NT2/D1 (cell line): ENCODE measurements at regions not wholly inside any gene's neighbourhood (a gene's known extent, or its start where the extent isn't known, plus 50 kb on each side); places are given as distances from the start of the nearest gene placed in this dataset.

ENCODE experiments used
- DNase-seq: peaks from one replicate; pipeline ENCODE4 v3.0.0-alpha.2; 2011; ENCODE audit warnings: low read depth, low spot score
- H3K27me3 ChIP-seq: 2 replicates; pipeline ENCODE4 v1.6.0; 2011; ENCODE audit warnings: mild to moderate bottlenecking; ENCODE audit not compliant: insufficient read length, insufficient read depth
- H3K36me3 ChIP-seq: 2 replicates; pipeline ENCODE4 v1.6.1; 2011; ENCODE audit warnings: mild to moderate bottlenecking, low read length, mixed read lengths; ENCODE audit not compliant: insufficient read depth, insufficient read length
- H3K4me1 ChIP-seq: 2 replicates; pipeline ENCODE4 v1.5.1; 2011; ENCODE audit not compliant: insufficient read depth, insufficient read length
- H3K4me3 ChIP-seq: 2 replicates; pipeline ENCODE4 v1.5.1; 2011; ENCODE audit warnings: low read depth; ENCODE audit not compliant: insufficient read length
- H3K9ac ChIP-seq: 2 replicates; pipeline ENCODE4 v1.6.0; 2011; ENCODE audit warnings: low read depth; ENCODE audit not compliant: insufficient read length
- H3K9me3 ChIP-seq: 2 replicates; pipeline ENCODE4 v1.5.1; 2011; ENCODE audit warnings: mild to moderate bottlenecking, low read length; ENCODE audit not compliant: insufficient read depth
- SUZ12 ChIP-seq: IDR thresholded peaks from 2 replicates; pipeline ENCODE4 v1.6.1; 2011; ENCODE audit not compliant: insufficient read length, insufficient read depth; ENCODE audit errors: extremely low read depth
- YY1 ChIP-seq: IDR thresholded peaks from 2 replicates; pipeline ENCODE4 v1.6.1; 2011; ENCODE audit not compliant: insufficient read length, insufficient read depth
- ZNF274 ChIP-seq: IDR thresholded peaks from 2 replicates; pipeline ENCODE4 v1.6.1; 2011; ENCODE audit warnings: mild to moderate bottlenecking, low read depth, low read length

- DNase-seq: peak; percentile 66
- Histone ChIP-seq H3K27me3 (no peaks in the 10 kb centered on the region), H3K4me1 (no peaks in the 10 kb centered on the region), H3K4me3 (no peak overlapping the region), H3K36me3 (no peaks in the 10 kb centered on the region), H3K9me3 (peaks cover 22% of the 10 kb centered on the region; the same call in 1 of the 2 replicates), H3K9ac (no peak overlapping the region)
- TF ChIP-seq YY1 (no peak), ZNF274 (no peak), SUZ12 (no peak)
Measured at GRCh38 chr2:216569765-216570164, 63.5 kb upstream of the IGFBP2 start.

- Histone ChIP-seq H3K9me3 (peaks cover 16% of the 10 kb centered on the region; the same call in 1 of the 2 replicates), H3K4me1 (no peaks in the 10 kb centered on the region)
- no peak for DNase-seq
Measured at GRCh38 chr2:216570357-216570756, 62.9 kb upstream of the IGFBP2 start.

GRCh38 chr2:216571178-216571908, 61.9 kb upstream of the IGFBP2 start:
- H3K27me3 ChIP-seq: no peaks in the 10 kb centered on the region

More at GRCh38 chr2:216570357-216570756, 62.9 kb upstream of the IGFBP2 start:
- H3K4me3 ChIP-seq: no peak overlapping the region
- TF ChIP-seq ZNF274 (no peak), SUZ12 (no peak), YY1 (no peak)
- H3K27me3 ChIP-seq: no peaks in the 10 kb centered on the region
- no peak overlapping the region for H3K9ac ChIP-seq
- H3K36me3 ChIP-seq: no peaks in the 10 kb centered on the region

GRCh38 chr2:216571909-216572513, 61.2 kb upstream of the IGFBP2 start:
- H3K4me1 ChIP-seq: no peaks in the 10 kb centered on the region

More at GRCh38 chr2:216571178-216571908, 61.9 kb upstream of the IGFBP2 start:
- H3K4me1 ChIP-seq: no peaks in the 10 kb centered on the region
- no peak for DNase-seq
- H3K9ac ChIP-seq: no peak overlapping the region
- no peaks in the 10 kb centered on the region for H3K36me3 ChIP-seq
- TF ChIP-seq YY1 (no peak), SUZ12 (no peak), ZNF274 (no peak)
- no peak overlapping the region for H3K4me3 ChIP-seq
- H3K9me3 ChIP-seq: peaks cover 15% of the 10 kb centered on the region; the same call in 1 of the 2 replicates

GRCh38 chr2:216572582-216573578, 60.3 kb upstream of the IGFBP2 start:
- H3K9ac ChIP-seq: no peak overlapping the region
- no peak for DNase-seq

More at GRCh38 chr2:216571909-216572513, 61.2 kb upstream of the IGFBP2 start:
- no peak for DNase-seq
- Histone ChIP-seq H3K36me3 (no peaks in the 10 kb centered on the region), H3K27me3 (no peaks in the 10 kb centered on the region), H3K9me3 (peaks cover 15% of the 10 kb centered on the region; the same call in 1 of the 2 replicates), H3K4me3 (no peak overlapping the region), H3K9ac (no peak overlapping the region)
- TF ChIP-seq SUZ12 (no peak), ZNF274 (no peak), YY1 (no peak)

GRCh38 chr2:216574046-216574445, 59.2 kb upstream of the IGFBP2 start:
- no peak for TF ChIP-seq ZNF274
- TF ChIP-seq SUZ12: no peak
- TF ChIP-seq YY1: no peak
- no peak for DNase-seq
- Histone ChIP-seq H3K27me3 (no peaks in the 10 kb centered on the region), H3K36me3 (no peaks in the 10 kb centered on the region), H3K4me3 (no peak overlapping the region), H3K4me1 (no peaks in the 10 kb centered on the region), H3K9ac (no peak overlapping the region), H3K9me3 (peaks cover 15% of the 10 kb centered on the region; the same call in 1 of the 2 replicates)

More at GRCh38 chr2:216572582-216573578, 60.3 kb upstream of the IGFBP2 start:
- no peaks in the 10 kb centered on the region for H3K4me1 ChIP-seq
- peaks cover 15% of the 10 kb centered on the region; the same call in 1 of the 2 replicates for H3K9me3 ChIP-seq
- H3K27me3 ChIP-seq: no peaks in the 10 kb centered on the region
- no peaks in the 10 kb centered on the region for H3K36me3 ChIP-seq
- H3K4me3 ChIP-seq: no peak overlapping the region
- TF ChIP-seq YY1: no peak
- TF ChIP-seq ZNF274: no peak
- no peak for TF ChIP-seq SUZ12
